Parathyroid adenoma (tissue), 2 donors: ENCODE measurements at regions not wholly inside any gene's neighbourhood (a gene's known extent, or its start where the extent isn't known, plus 50 kb on each side); places are given as distances from the start of the nearest gene placed in this dataset.
"Not testable (repeated sequence)": the region's sequence is repeated elsewhere in the genome, so short reads cannot be mapped to it uniquely, and the experiment has no call there.

Experiments used
- H2AFZ ChIP-seq: fragments of 300-600 bp; sonication (generic); one replicate; pipeline ENCODE4 v1.7.0; 2017; ENCODE audit warnings: antibody characterized with exemption, mild to moderate bottlenecking
- H3K27ac ChIP-seq: fragments of 300-600 bp; sonication (generic); one replicate; pipeline ENCODE4 v1.7.0; 2017
- H3K27me3 ChIP-seq: fragments of 300-600 bp; sonication (generic); one replicate; pipeline ENCODE4 v1.7.0; 2017; ENCODE audit warnings: low read length; ENCODE audit not compliant: control insufficient read depth, insufficient read depth
- H3K36me3 ChIP-seq: fragments of 300-600 bp; sonication (generic); one replicate; pipeline ENCODE4 v1.7.0; 2017; ENCODE audit warnings: low read length; ENCODE audit not compliant: control insufficient read depth, insufficient read depth
- H3K4me1 ChIP-seq: fragments of 300-600 bp; sonication (generic); one replicate; pipeline ENCODE4 v1.7.0; 2017; ENCODE audit warnings: control low read depth
- H3K4me2 ChIP-seq: fragments of 300-600 bp; sonication (generic); one replicate; pipeline ENCODE4 v1.7.0; 2017; ENCODE audit warnings: low read length
- H3K4me3 ChIP-seq: fragments of 300-600 bp; sonication (generic); one replicate; pipeline ENCODE4 v1.7.0; 2017; ENCODE audit warnings: low read depth, low read length
- H3K79me2 ChIP-seq: fragments of 300-600 bp; sonication (generic); one replicate; pipeline ENCODE4 v1.7.0; 2017; ENCODE audit warnings: control low read depth
- H3K9ac ChIP-seq: fragments of 300-600 bp; sonication (generic); one replicate; pipeline ENCODE4 v1.7.0; 2017; ENCODE audit warnings: mild to moderate bottlenecking
- H3K9me3 ChIP-seq: fragments of 300-600 bp; sonication (generic); one replicate; pipeline ENCODE4 v1.7.0; 2017; ENCODE audit warnings: low read length; ENCODE audit not compliant: control insufficient read depth
- TF ChIP-seq, protein P1 (sequence below): fragments of 300-600 bp; sonication (generic); IDR thresholded peaks from one replicate; pipeline ENCODE4 v1.7.0; 2017; ENCODE audit warnings: antibody characterized with exemption, mild to moderate bottlenecking
- donor health status: primary hyperparathyroidism.

DNA sequence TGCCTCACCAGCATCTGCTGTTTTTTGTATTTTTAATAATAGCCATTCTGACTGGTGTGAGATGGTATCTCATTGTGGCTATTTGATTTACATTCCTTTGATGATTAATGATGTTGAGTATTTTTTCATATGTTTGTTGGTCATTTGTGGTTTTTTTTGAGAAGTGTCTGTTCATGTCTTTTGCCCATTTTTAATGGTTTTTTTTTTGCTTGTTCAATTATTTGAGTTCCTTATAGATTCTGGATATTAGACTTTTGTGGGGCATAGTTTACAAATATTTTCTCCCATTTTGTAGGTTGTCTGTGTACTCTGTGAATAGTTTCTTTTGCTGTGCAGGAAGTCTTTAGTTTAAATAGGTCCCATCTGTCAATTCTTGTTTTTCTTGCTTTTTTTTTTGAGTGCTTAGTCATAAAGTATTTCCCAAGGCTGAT, 148.1 kb downstream of the NPR3 start:
- TF ChIP-seq, protein P1, sequence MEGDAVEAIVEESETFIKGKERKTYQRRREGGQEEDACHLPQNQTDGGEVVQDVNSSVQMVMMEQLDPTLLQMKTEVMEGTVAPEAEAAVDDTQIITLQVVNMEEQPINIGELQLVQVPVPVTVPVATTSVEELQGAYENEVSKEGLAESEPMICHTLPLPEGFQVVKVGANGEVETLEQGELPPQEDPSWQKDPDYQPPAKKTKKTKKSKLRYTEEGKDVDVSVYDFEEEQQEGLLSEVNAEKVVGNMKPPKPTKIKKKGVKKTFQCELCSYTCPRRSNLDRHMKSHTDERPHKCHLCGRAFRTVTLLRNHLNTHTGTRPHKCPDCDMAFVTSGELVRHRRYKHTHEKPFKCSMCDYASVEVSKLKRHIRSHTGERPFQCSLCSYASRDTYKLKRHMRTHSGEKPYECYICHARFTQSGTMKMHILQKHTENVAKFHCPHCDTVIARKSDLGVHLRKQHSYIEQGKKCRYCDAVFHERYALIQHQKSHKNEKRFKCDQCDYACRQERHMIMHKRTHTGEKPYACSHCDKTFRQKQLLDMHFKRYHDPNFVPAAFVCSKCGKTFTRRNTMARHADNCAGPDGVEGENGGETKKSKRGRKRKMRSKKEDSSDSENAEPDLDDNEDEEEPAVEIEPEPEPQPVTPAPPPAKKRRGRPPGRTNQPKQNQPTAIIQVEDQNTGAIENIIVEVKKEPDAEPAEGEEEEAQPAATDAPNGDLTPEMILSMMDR: no peak
- H3K36me3 ChIP-seq: no peaks in the 10 kb centered on the region
- no peak overlapping the region for H2AFZ ChIP-seq
- no peak overlapping the region for H3K4me2 ChIP-seq
- H3K27ac ChIP-seq: no peak overlapping the region
- H3K4me3 ChIP-seq: no peak overlapping the region
- H3K4me1 ChIP-seq: no peaks in the 10 kb centered on the region
- H3K9me3 ChIP-seq: no peaks in the 10 kb centered on the region
- no peak overlapping the region for H3K9ac ChIP-seq
- no peaks in the 10 kb centered on the region for H3K27me3 ChIP-seq
- H3K79me2 ChIP-seq: no peaks in the 10 kb centered on the region

DNA sequence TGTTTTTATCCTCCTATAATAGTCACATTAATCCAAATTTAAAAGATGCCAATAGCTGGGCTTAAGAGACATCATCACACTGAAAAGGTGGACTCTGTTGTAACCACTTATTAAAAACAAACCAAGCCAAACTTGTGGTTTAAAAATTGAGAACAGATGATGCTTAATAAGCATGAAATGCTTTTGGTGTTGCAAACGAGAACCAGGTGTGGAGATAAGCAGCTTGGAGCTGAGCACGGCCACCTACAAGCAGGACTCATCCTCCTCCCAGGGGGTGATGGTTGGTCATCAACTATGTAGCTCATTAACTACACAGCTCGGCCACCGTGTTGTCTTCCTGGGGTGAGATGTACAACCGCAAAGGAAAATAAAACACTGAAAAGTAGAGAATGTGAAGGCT, 154.4 kb downstream of the NPR3 start:
- Histone ChIP-seq H3K9ac (no peak overlapping the region), H3K4me3 (no peak overlapping the region), H3K27ac (no peak overlapping the region), H3K9me3 (no peaks in the 10 kb centered on the region), H2AFZ (no peak overlapping the region), H3K4me1 (no peaks in the 10 kb centered on the region), H3K79me2 (no peaks in the 10 kb centered on the region), H3K36me3 (no peaks in the 10 kb centered on the region), H3K4me2 (no peak overlapping the region), H3K27me3 (no peaks in the 10 kb centered on the region)
- TF ChIP-seq, protein P1: no peak

DNA sequence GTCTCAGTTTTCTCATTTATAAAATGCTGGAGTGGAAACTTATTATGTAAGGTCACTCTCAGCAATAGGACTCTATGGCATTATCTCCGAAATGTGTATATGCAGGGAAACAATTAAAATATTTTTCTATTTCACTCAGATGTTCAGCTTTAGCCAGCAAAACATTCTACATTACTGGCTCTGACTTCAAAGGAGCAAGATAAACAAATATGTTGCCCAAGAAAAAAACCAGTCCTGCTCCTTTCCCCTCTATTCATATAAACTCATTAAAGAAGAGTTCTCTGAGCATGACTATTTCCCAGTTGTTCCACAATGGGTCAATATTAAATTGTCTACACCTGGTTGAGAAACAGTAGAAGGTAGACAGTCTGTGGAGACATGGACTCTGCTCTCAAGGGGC, 155.0 kb downstream of the NPR3 start:
- H3K79me2 ChIP-seq: no peaks in the 10 kb centered on the region

GRCh38 chr5:32869216-32869615, 158.1 kb downstream of the NPR3 start:
- Histone ChIP-seq H3K9me3 (no peaks in the 10 kb centered on the region), H3K27ac (no peak overlapping the region), H3K4me3 (no peak overlapping the region), H3K79me2 (no peaks in the 10 kb centered on the region), H3K9ac (no peak overlapping the region), H3K4me2 (no peak overlapping the region), H3K4me1 (no peaks in the 10 kb centered on the region), H3K27me3 (no peaks in the 10 kb centered on the region), H2AFZ (no peak overlapping the region), H3K36me3 (no peaks in the 10 kb centered on the region)
- TF ChIP-seq, protein P1: no peak

More for the DNA sequence above, 155.0 kb downstream of the NPR3 start:
- H3K36me3 ChIP-seq: no peaks in the 10 kb centered on the region
- no peaks in the 10 kb centered on the region for H3K27me3 ChIP-seq
- H3K9ac ChIP-seq: no peak overlapping the region
- H3K4me1 ChIP-seq: no peaks in the 10 kb centered on the region
- no peaks in the 10 kb centered on the region for H3K9me3 ChIP-seq
- H3K4me3 ChIP-seq: no peak overlapping the region
- no peak overlapping the region for H2AFZ ChIP-seq
- TF ChIP-seq, protein P1: no peak
- no peak overlapping the region for H3K27ac ChIP-seq
- no peak overlapping the region for H3K4me2 ChIP-seq

DNA sequence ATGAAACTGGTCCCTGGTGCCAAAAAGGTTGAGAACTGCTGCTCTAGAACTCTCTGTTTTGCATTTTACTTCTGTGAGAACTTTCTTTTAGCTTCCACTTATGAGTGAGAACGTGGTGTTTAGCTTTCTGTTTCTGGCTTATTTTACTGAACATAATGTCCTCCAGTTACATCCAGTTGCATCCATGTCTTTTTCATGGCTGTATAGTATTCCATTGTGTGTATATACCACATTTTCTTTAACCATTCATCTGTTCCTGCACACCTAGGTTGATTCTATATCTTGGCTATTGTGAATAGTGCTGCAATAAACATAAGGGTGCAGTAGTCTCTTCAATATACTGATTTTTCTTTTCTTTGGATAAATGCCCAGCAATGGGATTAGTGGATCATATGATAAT, 165.7 kb downstream of the NPR3 start:
- Histone ChIP-seq H3K27me3 (no peaks in the 10 kb centered on the region), H3K9ac (no peak overlapping the region), H3K4me3 (no peak overlapping the region), H2AFZ (no peak overlapping the region), H3K79me2 (no peaks in the 10 kb centered on the region), H3K4me1 (no peaks in the 10 kb centered on the region), H3K9me3 (no peaks in the 10 kb centered on the region), H3K4me2 (no peak overlapping the region), H3K36me3 (no peaks in the 10 kb centered on the region), H3K27ac (no peak overlapping the region)
- TF ChIP-seq, protein P1: no peak

- H2AFZ ChIP-seq, H3K9me3 ChIP-seq, H3K79me2 ChIP-seq, H3K9ac ChIP-seq, H3K4me1 ChIP-seq, H3K36me3 ChIP-seq, H3K4me3 ChIP-seq, H3K27me3 ChIP-seq, H3K4me2 ChIP-seq, H3K27ac ChIP-seq: not testable (repeated sequence)
These were observed 168.2 kb downstream of the NPR3 start for GRCh38 chr5:32879364-32879763.
